ENCODE measurements at regions not wholly inside any gene's neighbourhood (a gene's known extent, or its start where the extent isn't known, plus 50 kb on each side); places are given as distances from the start of the nearest gene placed in this dataset.

DNA sequence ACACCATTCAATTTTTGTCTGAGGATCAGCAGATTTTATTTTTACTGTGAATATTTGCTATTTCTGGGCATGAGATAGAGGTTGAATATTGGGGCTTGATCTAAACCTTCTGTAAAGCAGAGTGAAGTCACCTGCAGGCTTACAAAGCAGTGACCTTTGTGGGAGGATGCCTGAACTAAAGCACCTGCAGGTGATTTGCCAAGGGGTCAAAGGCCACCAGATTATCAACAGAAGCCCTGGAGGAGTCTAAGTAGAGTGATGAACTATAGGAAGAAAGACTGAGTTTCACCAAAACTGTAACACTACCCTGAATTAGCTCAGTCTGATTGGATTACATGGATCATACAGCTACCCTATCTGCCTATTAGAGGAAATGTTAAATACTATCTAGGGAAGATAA lies 144.3 kb upstream of the PRLR start:
- TF ChIP-seq POLR2AphosphoS5 (IDR thresholded peaks at IDR 0.05; ENCODE audit: low read depth, low read length) (no peak), POLR2A (IDR thresholded peaks at IDR 0.05; ENCODE audit: low read depth, low read length) (no peak), TAF1 (IDR thresholded peaks at IDR 0.05; ENCODE audit: borderline replicate concordance, low read depth, low read length) (no peak)
